ENCODE measurements at regions not wholly inside any gene's neighbourhood (a gene's known extent, or its start where the extent isn't known, plus 50 kb on each side); places are given as distances from the start of the nearest gene placed in this dataset.
A peak's percentile ranks its signal among the peaks of the same experiment; 100 is the strongest.

GRCh38 chr20:17875106-17875980, 93.3 kb downstream of the SNX5 start (continued):
- TF ChIP-seq ZNF597 (CRISPR knock-in tag; IDR thresholded peaks at IDR 0.05) (no peak), ZFP1 (CRISPR knock-in tag; IDR thresholded peaks at IDR 0.05) (peak; percentile 90; the same call in 1 of the 2 replicates), SCMH1 (CRISPR knock-in tag; IDR thresholded peaks at IDR 0.05; ENCODE audit: borderline replicate concordance) (no peak), PITX1 (CRISPR knock-in tag; IDR thresholded peaks at IDR 0.05) (peak; percentile 77; the same call in 1 of the 2 replicates), ZNF33A (CRISPR knock-in tag; IDR thresholded peaks at IDR 0.05; ENCODE audit: borderline replicate concordance) (no peak), ZNF749 (CRISPR knock-in tag; IDR thresholded peaks at IDR 0.05; ENCODE audit: borderline replicate concordance) (no peak), ZNF530 (CRISPR knock-in tag; IDR thresholded peaks at IDR 0.05; ENCODE audit: low read depth) (no peak), TBP (CRISPR knock-in tag; IDR thresholded peaks at IDR 0.05) (no peak), MIXL1 (CRISPR knock-in tag; IDR thresholded peaks at IDR 0.05) (peak; percentile 84), ZFP36 (IDR thresholded peaks at IDR 0.05; ENCODE audit: borderline replicate concordance, low read depth, low read length, partially characterized antibody) (no peak), ZNF546 (CRISPR knock-in tag; conservative IDR thresholded peaks at IDR 0.05) (0 out of 2 replicates have a peak, but pooled peaks have one; percentile 80), RXRB (CRISPR knock-in tag; IDR thresholded peaks at IDR 0.05; ENCODE audit: borderline replicate concordance) (peak; percentile 91), ZBTB42 (CRISPR knock-in tag; IDR thresholded peaks at IDR 0.05) (peak; percentile 11; the same call in 1 of the 2 replicates), REL (CRISPR knock-in tag; conservative IDR thresholded peaks at IDR 0.05) (no peak), SIX4 (CRISPR knock-in tag; IDR thresholded peaks at IDR 0.05) (peak; percentile 78), E2F1 (CRISPR knock-in tag; IDR thresholded peaks at IDR 0.05) (no peak), SMAD3 (CRISPR knock-in tag; IDR thresholded peaks at IDR 0.05) (peak; percentile 88), ZFAT (CRISPR knock-in tag; conservative IDR thresholded peaks at IDR 0.05) (no peak), ZNF17 (CRISPR knock-in tag; IDR thresholded peaks at IDR 0.05) (no peak), PHB2 (IDR thresholded peaks at IDR 0.05; ENCODE audit: partially characterized antibody) (no peak), ZUFSP (CRISPR knock-in tag; IDR thresholded peaks at IDR 0.05; ENCODE audit: borderline replicate concordance) (no peak), LBX2 (CRISPR knock-in tag; IDR thresholded peaks at IDR 0.05; ENCODE audit: borderline replicate concordance) (no peak), XRCC5 (optimal IDR thresholded peaks at IDR 0.05; ENCODE audit: low read length) (peak; percentile 89), POLR2G (IDR thresholded peaks at IDR 0.05; ENCODE audit: low read depth, low read length) (peak; percentile 72), ZNF414 (CRISPR knock-in tag; IDR thresholded peaks at IDR 0.05) (peak; percentile 89), ZNF101 (CRISPR knock-in tag; IDR thresholded peaks at IDR 0.05; ENCODE audit: borderline replicate concordance, low read depth) (no peak), ZMYM3 (CRISPR knock-in tag; IDR thresholded peaks at IDR 0.05) (peak; percentile 83)

All from HepG2 (cell line).